ENCODE measurements at regions not wholly inside any gene's neighbourhood (a gene's known extent, or its start where the extent isn't known, plus 50 kb on each side); places are given as distances from the start of the nearest gene placed in this dataset.

DNA sequence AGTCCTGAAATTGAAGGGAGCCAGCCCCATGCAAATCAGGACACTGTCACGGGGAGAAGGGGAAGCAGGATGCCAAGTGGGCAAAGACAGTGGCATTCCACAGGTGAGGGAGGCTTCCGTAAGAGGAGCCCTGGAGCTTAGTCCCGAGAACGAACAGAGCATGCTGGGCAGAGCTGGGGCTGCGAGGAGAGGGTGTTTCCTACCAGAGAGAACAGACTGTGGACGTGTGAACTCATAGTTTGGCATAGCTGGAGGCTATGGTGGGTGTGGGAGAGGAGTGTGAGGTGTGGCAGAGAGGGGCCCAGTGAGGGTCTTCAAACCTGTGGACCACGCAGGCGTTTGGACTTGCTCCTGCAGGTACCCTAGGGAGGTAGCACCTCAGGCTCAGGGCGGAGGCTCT lies 102.8 kb upstream of the SMIM23 start:
- Histone ChIP-seq H3K4me3 (ENCODE audit: extremely low read depth, insufficient read depth, low read length, poor library complexity, severe bottlenecking) (no peak overlapping the region), H3K4me1 (ENCODE audit: control insufficient read depth, insufficient read depth, low read length, poor library complexity, severe bottlenecking) (peaks cover 7% of the 10 kb centered on the region), H3K36me3 (ENCODE audit: control insufficient read depth, insufficient read depth, low read length) (no peaks in the 10 kb centered on the region), H3K9me3 (ENCODE audit: control insufficient read depth, low read length) (no peaks in the 10 kb centered on the region), H3K27ac (ENCODE audit: low read depth, low read length, severe bottlenecking) (no peak overlapping the region)
- 94% methylated on average over 9 of the region's 9 CpGs for WGBS, 2 experiments (ENCODE audit: insufficient coverage in 2 of 2)

DNA sequence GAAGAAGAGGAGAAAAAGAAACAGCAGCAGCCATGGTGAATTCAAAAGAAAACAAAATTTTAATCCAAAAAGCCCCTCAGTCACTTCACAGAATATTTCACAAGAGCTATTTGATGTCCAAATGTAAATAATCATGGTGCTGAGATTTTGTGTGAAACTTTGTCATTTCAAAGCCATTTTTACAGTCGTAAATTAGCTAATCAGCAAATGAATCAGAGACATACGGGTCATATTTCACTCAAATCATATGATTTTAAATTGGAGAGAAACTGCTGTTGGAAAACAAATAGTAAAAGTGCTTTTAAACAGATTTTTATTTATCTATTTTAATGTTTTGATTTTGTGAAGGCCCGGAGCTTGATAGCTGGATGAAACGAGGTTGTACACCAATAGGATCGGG lies 101.4 kb upstream of the SMIM23 start:
- no peak overlapping the region for H3K4me3 ChIP-seq (ENCODE audit: extremely low read depth, insufficient read depth, low read length, poor library complexity, severe bottlenecking)
- WGBS, 2 experiments (ENCODE audit: insufficient coverage in 2 of 2), result 78 to 100% methylated on average over 3 of the region's 5 CpGs
- peaks cover 7% of the 10 kb centered on the region for H3K4me1 ChIP-seq (ENCODE audit: control insufficient read depth, insufficient read depth, low read length, poor library complexity, severe bottlenecking)
- no peak overlapping the region for H3K27ac ChIP-seq (ENCODE audit: low read depth, low read length, severe bottlenecking)
- no peaks in the 10 kb centered on the region for H3K36me3 ChIP-seq (ENCODE audit: control insufficient read depth, insufficient read depth, low read length)
- no peaks in the 10 kb centered on the region for H3K9me3 ChIP-seq (ENCODE audit: control insufficient read depth, low read length)

DNA sequence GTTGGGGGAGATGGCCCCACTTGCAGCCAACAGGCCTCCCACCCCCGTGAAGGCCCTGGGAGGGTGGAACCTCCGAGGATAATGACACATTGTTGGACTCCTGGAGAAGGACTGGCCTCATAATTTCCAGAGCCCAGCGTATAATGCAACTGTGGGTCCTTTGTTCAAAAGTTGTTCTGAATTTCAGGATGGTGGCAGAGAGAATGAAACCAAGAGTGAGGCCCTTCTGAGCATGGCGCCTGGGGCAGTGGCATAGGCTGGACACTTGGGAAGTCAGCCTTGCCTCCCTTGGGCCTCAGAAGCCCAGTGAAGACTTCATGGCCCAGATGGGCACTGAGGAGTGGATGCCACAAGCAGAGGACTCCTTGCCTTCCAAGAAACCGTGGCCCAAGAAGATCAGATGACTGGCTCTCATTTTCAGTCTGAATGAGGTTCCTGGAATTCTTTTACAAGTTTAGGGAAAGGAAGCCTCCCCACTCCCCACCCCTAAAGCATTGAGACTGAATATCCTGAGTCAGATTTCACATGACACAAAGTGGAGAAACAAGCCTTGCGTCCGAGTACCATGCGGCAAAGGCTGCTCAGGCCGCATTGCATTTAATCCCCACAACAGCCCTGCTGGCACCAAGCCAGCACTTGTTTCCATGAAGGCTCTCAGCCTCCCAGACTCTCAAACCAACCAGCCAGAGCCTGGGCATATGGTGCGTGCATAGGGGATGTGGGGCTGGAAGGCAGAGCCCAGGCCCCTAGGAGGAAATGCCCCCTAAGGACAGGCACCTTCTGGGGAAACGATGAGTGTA lies 96.7 kb upstream of the SMIM23 start:
- H3K27ac ChIP-seq (ENCODE audit: low read depth, low read length, severe bottlenecking), result no peak overlapping the region
- 94 to 96% methylated on average over 8 to 9 of the region's 11 CpGs for WGBS, 2 experiments (ENCODE audit: insufficient coverage in 2 of 2)
- H3K36me3 ChIP-seq (ENCODE audit: control insufficient read depth, insufficient read depth, low read length), result no peaks in the 10 kb centered on the region
- no peak overlapping the region for H3K4me3 ChIP-seq (ENCODE audit: extremely low read depth, insufficient read depth, low read length, poor library complexity, severe bottlenecking)
- H3K9me3 ChIP-seq (ENCODE audit: control insufficient read depth, low read length), result no peaks in the 10 kb centered on the region
- no peaks in the 10 kb centered on the region for H3K4me1 ChIP-seq (ENCODE audit: control insufficient read depth, insufficient read depth, low read length, poor library complexity, severe bottlenecking)

DNA sequence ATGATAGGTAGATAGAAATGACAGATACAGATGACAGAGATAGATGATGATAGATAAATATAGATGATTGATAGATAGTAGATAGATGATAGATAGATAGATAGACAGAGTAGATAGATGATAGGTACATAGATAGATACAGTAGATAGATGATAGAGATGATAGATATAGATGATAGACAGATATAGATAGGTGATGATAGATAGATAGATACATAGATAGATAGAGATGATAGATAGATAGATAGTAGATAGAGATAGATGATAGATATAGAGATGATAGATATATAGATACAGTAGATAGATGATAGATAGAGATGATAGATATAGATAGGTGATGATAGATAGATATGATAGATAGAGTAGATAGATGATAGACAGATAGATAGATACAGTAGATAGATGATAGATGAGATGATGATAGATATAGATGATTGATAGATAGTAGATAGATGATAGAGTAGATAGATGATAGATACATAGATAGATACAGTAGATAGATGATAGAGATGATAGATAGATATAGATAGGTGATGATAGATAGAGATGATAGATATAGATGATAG lies 95.7 kb upstream of the SMIM23 start:
- Histone ChIP-seq H3K4me1 (ENCODE audit: control insufficient read depth, insufficient read depth, low read length, poor library complexity, severe bottlenecking) (no peaks in the 10 kb centered on the region), H3K4me3 (ENCODE audit: extremely low read depth, insufficient read depth, low read length, poor library complexity, severe bottlenecking) (no peak overlapping the region), H3K9me3 (ENCODE audit: control insufficient read depth, low read length) (no peaks in the 10 kb centered on the region), H3K36me3 (ENCODE audit: control insufficient read depth, insufficient read depth, low read length) (no peaks in the 10 kb centered on the region), H3K27ac (ENCODE audit: low read depth, low read length, severe bottlenecking) (no peak overlapping the region)

DNA sequence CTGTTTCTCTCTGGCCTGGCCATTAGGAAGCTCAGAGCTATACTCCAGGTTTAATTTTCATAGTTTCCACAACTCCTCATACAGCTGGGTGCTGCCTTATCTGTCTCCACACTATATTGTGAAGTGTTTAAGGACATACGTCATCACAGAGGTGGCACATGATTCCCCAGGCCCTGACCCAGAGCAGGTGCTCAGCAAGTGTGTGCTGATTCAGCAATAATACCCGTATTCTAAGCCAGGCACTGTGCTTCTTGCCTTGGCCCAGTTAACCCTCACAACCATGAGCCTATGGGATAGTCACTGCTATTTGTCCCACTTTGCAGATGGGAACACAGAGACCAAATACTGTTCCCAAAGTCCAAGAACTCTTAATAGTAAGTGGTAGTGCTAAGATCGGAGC lies 93.5 kb upstream of the SMIM23 start:
- H3K36me3 ChIP-seq (ENCODE audit: control insufficient read depth, insufficient read depth, low read length), result no peaks in the 10 kb centered on the region
- H3K9me3 ChIP-seq (ENCODE audit: control insufficient read depth, low read length), result no peaks in the 10 kb centered on the region
- 85 to 91% methylated on average over 2 of the region's 3 CpGs for WGBS, 2 experiments (ENCODE audit: insufficient coverage in 2 of 2)
- H3K27ac ChIP-seq (ENCODE audit: low read depth, low read length, severe bottlenecking), result no peak overlapping the region
- H3K4me1 ChIP-seq (ENCODE audit: control insufficient read depth, insufficient read depth, low read length, poor library complexity, severe bottlenecking), result no peaks in the 10 kb centered on the region
- H3K4me3 ChIP-seq (ENCODE audit: extremely low read depth, insufficient read depth, low read length, poor library complexity, severe bottlenecking), result no peak overlapping the region

DNA sequence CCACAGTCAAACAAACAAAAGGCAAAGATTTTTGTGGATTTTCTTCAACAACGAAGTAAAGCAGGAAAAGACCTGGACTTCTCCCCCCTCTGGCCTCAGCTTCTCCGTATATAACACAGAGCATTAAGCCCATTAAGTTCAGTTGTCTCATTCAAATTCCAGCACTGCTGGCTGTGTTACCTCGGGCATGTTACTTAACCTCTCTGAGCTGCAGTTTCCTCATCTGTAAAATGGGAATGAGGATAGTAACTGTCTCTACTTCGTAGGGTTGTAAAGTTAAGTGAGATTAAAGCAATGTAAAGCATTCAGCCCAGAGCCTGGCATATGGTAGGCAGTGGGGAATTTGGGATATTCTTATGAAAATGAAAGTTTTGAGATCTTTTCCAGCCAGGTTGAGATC lies 92.7 kb upstream of the SMIM23 start:
- H3K27ac ChIP-seq (ENCODE audit: low read depth, low read length, severe bottlenecking), result no peak overlapping the region
- H3K4me1 ChIP-seq (ENCODE audit: control insufficient read depth, insufficient read depth, low read length, poor library complexity, severe bottlenecking), result no peaks in the 10 kb centered on the region
- H3K36me3 ChIP-seq (ENCODE audit: control insufficient read depth, insufficient read depth, low read length), result no peaks in the 10 kb centered on the region
- H3K9me3 ChIP-seq (ENCODE audit: control insufficient read depth, low read length), result no peaks in the 10 kb centered on the region
- H3K4me3 ChIP-seq (ENCODE audit: extremely low read depth, insufficient read depth, low read length, poor library complexity, severe bottlenecking), result no peak overlapping the region
- 62 to 78% methylated on average over 3 to 4 of the region's 4 CpGs for WGBS, 2 experiments (ENCODE audit: insufficient coverage in 2 of 2)

DNA sequence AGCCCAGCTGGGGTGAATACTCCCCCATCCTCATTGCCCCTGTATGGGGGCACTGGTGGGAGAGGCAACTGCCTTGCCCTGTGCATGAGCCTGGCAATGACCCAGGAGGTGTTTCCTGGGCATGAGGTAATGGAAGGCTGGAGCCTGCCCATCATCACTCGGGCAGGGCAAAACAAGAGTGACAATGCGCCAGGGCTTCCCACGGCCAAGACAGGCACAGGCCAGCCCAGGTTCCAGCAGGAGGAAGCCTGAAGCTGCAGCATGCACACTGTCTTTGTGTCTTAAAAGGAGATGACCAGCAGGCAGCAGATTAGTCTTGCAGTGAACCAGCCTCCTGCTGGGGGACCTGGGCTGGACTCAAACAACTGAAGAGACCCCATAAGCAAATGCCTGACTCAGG lies 92.2 kb upstream of the SMIM23 start:
- Histone ChIP-seq H3K27ac (ENCODE audit: low read depth, low read length, severe bottlenecking) (no peak overlapping the region), H3K4me1 (ENCODE audit: control insufficient read depth, insufficient read depth, low read length, poor library complexity, severe bottlenecking) (no peaks in the 10 kb centered on the region), H3K36me3 (ENCODE audit: control insufficient read depth, insufficient read depth, low read length) (no peaks in the 10 kb centered on the region), H3K4me3 (ENCODE audit: extremely low read depth, insufficient read depth, low read length, poor library complexity, severe bottlenecking) (no peak overlapping the region), H3K9me3 (ENCODE audit: control insufficient read depth, low read length) (no peaks in the 10 kb centered on the region)
- 72 to 79% methylated on average over 3 of the region's 3 CpGs for WGBS, 2 experiments (ENCODE audit: insufficient coverage in 2 of 2)

DNA sequence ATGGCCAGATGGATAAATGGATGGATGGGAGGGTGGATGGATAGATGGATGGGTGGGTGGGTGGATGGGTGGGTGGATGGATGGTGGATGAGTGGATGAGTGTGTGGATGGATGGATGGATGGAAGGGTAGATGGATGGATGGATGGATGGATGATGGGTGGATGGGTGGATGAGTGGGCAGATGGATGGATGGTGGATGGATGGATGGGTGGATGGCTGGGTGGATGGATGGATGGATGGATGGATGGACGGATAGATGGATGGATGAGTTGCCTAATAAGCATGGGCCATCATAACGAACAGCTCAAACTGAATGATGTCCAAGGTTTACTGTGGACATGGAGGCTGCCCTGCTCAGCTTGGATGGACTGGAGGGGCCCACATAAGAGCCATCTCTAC lies 89.8 kb upstream of the SMIM23 start:
- no peaks in the 10 kb centered on the region for H3K9me3 ChIP-seq (ENCODE audit: control insufficient read depth, low read length)
- no peaks in the 10 kb centered on the region for H3K4me1 ChIP-seq (ENCODE audit: control insufficient read depth, insufficient read depth, low read length, poor library complexity, severe bottlenecking)
- H3K36me3 ChIP-seq (ENCODE audit: control insufficient read depth, insufficient read depth, low read length), result no peaks in the 10 kb centered on the region
- H3K4me3 ChIP-seq (ENCODE audit: extremely low read depth, insufficient read depth, low read length, poor library complexity, severe bottlenecking), result no peak overlapping the region
- H3K27ac ChIP-seq (ENCODE audit: low read depth, low read length, severe bottlenecking), result no peak overlapping the region
- WGBS, 2 experiments (ENCODE audit: insufficient coverage in 2 of 2), result 40 to 84% methylated on average over 1 to 2 of the region's 2 CpGs

DNA sequence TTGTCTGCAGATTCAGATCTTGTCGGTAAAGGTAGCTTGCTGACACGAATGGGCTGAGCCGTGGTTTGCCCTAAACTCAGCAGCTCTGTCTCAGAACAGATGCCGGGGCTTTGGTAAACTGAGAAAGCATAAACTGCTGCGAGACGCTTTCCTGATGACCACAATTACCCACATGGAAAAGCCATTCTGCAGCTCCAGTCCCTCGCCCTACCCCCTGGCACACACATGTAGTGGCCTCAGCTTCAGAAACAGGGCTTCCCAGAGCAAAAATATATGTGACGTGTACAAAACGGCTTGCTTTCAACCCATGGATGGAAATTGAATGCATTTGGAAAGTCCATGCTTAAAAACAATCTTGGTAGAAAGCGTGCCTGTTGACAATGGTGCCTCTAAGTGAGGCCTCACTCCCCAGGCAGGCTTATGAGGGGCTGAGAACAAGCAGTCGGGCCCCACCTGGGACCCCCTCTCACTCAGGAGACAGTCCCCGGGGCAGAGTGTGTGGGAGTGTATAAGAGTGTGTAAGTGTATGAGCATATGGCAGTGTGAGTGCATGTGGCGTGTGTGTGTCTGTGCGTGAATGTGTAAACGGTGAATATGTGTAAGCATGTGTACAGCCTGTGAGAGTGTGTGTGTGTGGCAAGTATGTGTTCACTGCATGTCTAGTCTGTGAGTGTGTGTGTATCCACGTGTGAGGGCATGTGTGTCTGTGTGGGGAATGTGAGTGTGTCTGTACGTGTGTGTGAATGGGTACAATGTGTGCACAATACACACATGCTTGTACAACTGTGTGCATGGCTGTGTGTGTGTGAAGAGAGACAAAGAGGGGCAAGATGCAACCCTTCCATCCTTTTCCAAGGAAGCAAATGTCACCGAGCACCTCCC lies 88.2 kb upstream of the SMIM23 start:
- H3K27ac ChIP-seq (ENCODE audit: low read depth, low read length, severe bottlenecking), result no peak overlapping the region
- no peaks in the 10 kb centered on the region for H3K36me3 ChIP-seq (ENCODE audit: control insufficient read depth, insufficient read depth, low read length)
- H3K4me3 ChIP-seq (ENCODE audit: extremely low read depth, insufficient read depth, low read length, poor library complexity, severe bottlenecking), result no peak overlapping the region
- no peaks in the 10 kb centered on the region for H3K4me1 ChIP-seq (ENCODE audit: control insufficient read depth, insufficient read depth, low read length, poor library complexity, severe bottlenecking)
- no peaks in the 10 kb centered on the region for H3K9me3 ChIP-seq (ENCODE audit: control insufficient read depth, low read length)
- 89 to 90% methylated on average over 16 to 17 of the region's 18 CpGs for WGBS, 2 experiments (ENCODE audit: insufficient coverage in 2 of 2)

DNA sequence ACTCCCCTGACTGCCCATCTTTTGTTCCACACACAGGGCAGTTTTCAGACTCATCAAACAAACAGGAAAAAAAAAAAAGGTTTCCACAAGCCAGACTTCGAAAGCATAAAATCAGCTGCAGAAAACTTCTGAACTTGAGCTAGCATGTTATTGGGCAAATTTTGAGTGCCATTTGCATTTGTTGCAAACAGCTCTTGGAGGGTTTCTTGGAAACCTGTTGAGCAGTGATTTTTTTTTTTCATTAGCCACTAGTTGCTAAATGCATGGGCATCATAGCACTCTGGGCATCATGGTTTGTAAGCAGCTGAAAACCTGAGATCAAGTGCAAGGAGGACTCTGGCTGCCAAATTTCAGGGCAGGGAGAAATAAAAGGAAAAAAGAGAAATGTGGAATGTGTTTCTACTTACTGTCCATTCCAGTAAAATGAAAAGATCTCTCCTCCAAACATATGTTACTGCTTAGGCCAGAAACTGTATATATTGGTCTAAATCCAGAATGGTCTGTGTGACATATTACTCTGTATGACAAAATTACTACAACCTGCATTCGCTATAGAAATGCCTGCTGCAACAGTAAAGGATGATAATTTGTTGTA lies 85.2 kb upstream of the SMIM23 start:
- Histone ChIP-seq H3K27ac (ENCODE audit: low read depth, low read length, severe bottlenecking) (no peak overlapping the region), H3K36me3 (ENCODE audit: control insufficient read depth, insufficient read depth, low read length) (no peaks in the 10 kb centered on the region), H3K4me1 (ENCODE audit: control insufficient read depth, insufficient read depth, low read length, poor library complexity, severe bottlenecking) (no peaks in the 10 kb centered on the region), H3K9me3 (ENCODE audit: control insufficient read depth, low read length) (no peaks in the 10 kb centered on the region), H3K4me3 (ENCODE audit: extremely low read depth, insufficient read depth, low read length, poor library complexity, severe bottlenecking) (no peak overlapping the region)
- WGBS, 2 experiments (ENCODE audit: insufficient coverage in 2 of 2), result 100% methylated on average over 1 of the region's 2 CpGs

Measured in mesodermal cell (in vitro differentiated cells).